HG03039 (cell line): ENCODE measurements at regions not wholly inside any gene's neighbourhood (a gene's known extent, or its start where the extent isn't known, plus 50 kb on each side); places are given as distances from the start of the nearest gene placed in this dataset.
"Not testable (repeated sequence)": the region's sequence is repeated elsewhere in the genome, so short reads cannot be mapped to it uniquely, and the experiment has no call there.

Experiments used
- ATAC-seq: cut with Tn5 transposase; IDR thresholded peaks from one replicate; pipeline ENCODE4 v1.9.1; 2021; ENCODE audit warnings: mild to moderate bottlenecking, moderate library complexity; ENCODE audit not compliant: unreplicated experiment

- ATAC-seq, result not testable (repeated sequence)
These were observed 53.6 kb upstream of the PLGLB1 start for GRCh38 chr2:87075054-87075790.

GRCh38 chr2:87075791-87076252, 54.2 kb upstream of the PLGLB1 start:
- ATAC-seq, result peak; percentile 24

- peak; percentile 92 for ATAC-seq
These were observed 54.8 kb upstream of the PLGLB1 start for GRCh38 chr2:87076253-87077123.

- not testable (repeated sequence) for ATAC-seq
These were observed 55.4 kb upstream of the PLGLB1 start for GRCh38 chr2:87077124-87077446.

GRCh38 chr2:87081727-87082126, 60.1 kb upstream of the PLGLB1 start:
- ATAC-seq, result not testable (repeated sequence)

- not testable (repeated sequence) for ATAC-seq
These were observed 66.4 kb upstream of the PLGLB1 start for GRCh38 chr2:87088079-87088478.

GRCh38 chr2:87089401-87089800, 67.8 kb upstream of the PLGLB1 start:
- ATAC-seq, result not testable (repeated sequence)

- not testable (repeated sequence) for ATAC-seq
These were observed 71.6 kb upstream of the PLGLB1 start for GRCh38 chr2:87093252-87093651.

- ATAC-seq, result not testable (repeated sequence)
These were observed 72.4 kb upstream of the PLGLB1 start for GRCh38 chr2:87093937-87094529.

GRCh38 chr2:87095804-87096203, 74.2 kb upstream of the PLGLB1 start:
- not testable (repeated sequence) for ATAC-seq

- ATAC-seq, result not testable (repeated sequence)
These were observed 107.3 kb upstream of the PLGLB1 start for GRCh38 chr2:87128761-87129553.

GRCh38 chr2:87132577-87132976, 110.9 kb upstream of the PLGLB1 start:
- ATAC-seq, result not testable (repeated sequence)

GRCh38 chr2:87151835-87152493, 130.3 kb upstream of the PLGLB1 start:
- not testable (repeated sequence) for ATAC-seq

GRCh38 chr2:87174454-87174853, 152.8 kb upstream of the PLGLB1 start:
- ATAC-seq, result not testable (repeated sequence)

GRCh38 chr2:87183373-87183772, 161.7 kb upstream of the PLGLB1 start:
- not testable (repeated sequence) for ATAC-seq

GRCh38 chr2:87184260-87184659, 162.6 kb upstream of the PLGLB1 start:
- ATAC-seq, result not testable (repeated sequence)

- not testable (repeated sequence) for ATAC-seq
These were observed 167.6 kb upstream of the PLGLB1 start for GRCh38 chr2:87189214-87189613.

- ATAC-seq, result peak; percentile 74
These were observed 171.7 kb upstream of the PLGLB1 start for GRCh38 chr2:87193336-87193735.

GRCh38 chr2:87194254-87194999, 172.8 kb upstream of the PLGLB1 start:
- ATAC-seq, result not testable (repeated sequence)
